Spleen (tissue), 7 donors: ENCODE measurements at regions not wholly inside any gene's neighbourhood (a gene's known extent, or its start where the extent isn't known, plus 50 kb on each side); places are given as distances from the start of the nearest gene placed in this dataset.

ENCODE experiments used
- CTCF ChIP-seq, 11 experiments: fragments of 200-600 bp in 7 of 11; fragments of 450-650 bp in 4 of 11; sonication (generic) in 4 of 11; IDR thresholded peaks in 8 of 11; conservative IDR thresholded peaks in 3 of 11; 1 replicate in 7 of 11; 2 replicates in 4 of 11; pipeline versions ENCODE4 v1.4.0 to v1.8.0; 2016 to 2021; ENCODE audit warnings: antibody characterized with exemption in 11 of 11, inconsistent platforms in 4 of 11, mild to moderate bottlenecking in 1 of 11
- POLR2A ChIP-seq, 3 donors: fragments of 450-650 bp; IDR thresholded peaks; one replicate each; pipeline ENCODE4 v1.5.1; 2017; ENCODE audit warnings: antibody characterized with exemption in 3 of 3, mild to moderate bottlenecking in 1 of 3
- donor health status: DM: no; HTN: no; CAD: no; lungs with moderate emphysema.
- donor health status: DM: no; HTN: no; CAD: no.
- donor health status: DM: no; HTN: no; CAD: no.

DNA sequence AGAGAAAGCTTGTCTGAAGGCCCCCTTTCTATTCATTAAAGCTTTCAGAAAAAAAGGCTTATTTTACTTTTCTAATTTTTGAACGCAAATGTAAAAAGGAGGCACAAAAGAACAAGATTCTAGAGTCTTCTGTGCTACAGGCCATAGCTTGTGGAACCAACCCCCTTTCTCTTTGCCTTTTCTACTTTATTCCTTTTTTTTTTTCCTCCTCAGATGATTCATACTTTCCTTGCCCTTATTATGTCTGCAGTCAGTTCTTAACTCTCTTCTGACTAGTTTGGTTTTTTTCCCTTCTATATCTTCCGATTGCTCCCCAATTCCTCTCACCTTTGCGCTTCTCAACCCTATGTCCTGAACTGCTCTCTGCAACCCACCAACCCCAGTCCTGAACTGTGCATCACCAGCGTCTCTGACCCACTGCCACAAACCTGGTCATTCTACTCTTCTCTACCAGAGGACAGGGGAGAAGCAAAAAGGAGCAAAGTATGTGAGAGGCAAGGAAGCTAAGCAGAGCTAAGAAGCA lies 56.9 kb upstream of the WIPF1 start:
- TF ChIP-seq POLR2A (IDR thresholded peaks at IDR 0.05) (no peak), CTCF (IDR thresholded peaks at IDR 0.05 in 8 of 11, conservative IDR thresholded peaks at IDR 0.05 in 3 of 11) (no peak)
